ENCODE measurements at regions not wholly inside any gene's neighbourhood (a gene's known extent, or its start where the extent isn't known, plus 50 kb on each side); places are given as distances from the start of the nearest gene placed in this dataset.

- H3K4me3 ChIP-seq (ENCODE audit: low read depth, low read length): no peak overlapping the region
- TF ChIP-seq, protein P1, sequence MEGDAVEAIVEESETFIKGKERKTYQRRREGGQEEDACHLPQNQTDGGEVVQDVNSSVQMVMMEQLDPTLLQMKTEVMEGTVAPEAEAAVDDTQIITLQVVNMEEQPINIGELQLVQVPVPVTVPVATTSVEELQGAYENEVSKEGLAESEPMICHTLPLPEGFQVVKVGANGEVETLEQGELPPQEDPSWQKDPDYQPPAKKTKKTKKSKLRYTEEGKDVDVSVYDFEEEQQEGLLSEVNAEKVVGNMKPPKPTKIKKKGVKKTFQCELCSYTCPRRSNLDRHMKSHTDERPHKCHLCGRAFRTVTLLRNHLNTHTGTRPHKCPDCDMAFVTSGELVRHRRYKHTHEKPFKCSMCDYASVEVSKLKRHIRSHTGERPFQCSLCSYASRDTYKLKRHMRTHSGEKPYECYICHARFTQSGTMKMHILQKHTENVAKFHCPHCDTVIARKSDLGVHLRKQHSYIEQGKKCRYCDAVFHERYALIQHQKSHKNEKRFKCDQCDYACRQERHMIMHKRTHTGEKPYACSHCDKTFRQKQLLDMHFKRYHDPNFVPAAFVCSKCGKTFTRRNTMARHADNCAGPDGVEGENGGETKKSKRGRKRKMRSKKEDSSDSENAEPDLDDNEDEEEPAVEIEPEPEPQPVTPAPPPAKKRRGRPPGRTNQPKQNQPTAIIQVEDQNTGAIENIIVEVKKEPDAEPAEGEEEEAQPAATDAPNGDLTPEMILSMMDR (IDR thresholded peaks at IDR 0.05; ENCODE audit: insufficient read depth, low read depth, low read length, missing control alignments): no peak
- DNase-seq (ENCODE audit: low read depth): no peak
Observed at GRCh38 chr1:87834151-87834550, 505.5 kb downstream of the LMO4 start.

DNA sequence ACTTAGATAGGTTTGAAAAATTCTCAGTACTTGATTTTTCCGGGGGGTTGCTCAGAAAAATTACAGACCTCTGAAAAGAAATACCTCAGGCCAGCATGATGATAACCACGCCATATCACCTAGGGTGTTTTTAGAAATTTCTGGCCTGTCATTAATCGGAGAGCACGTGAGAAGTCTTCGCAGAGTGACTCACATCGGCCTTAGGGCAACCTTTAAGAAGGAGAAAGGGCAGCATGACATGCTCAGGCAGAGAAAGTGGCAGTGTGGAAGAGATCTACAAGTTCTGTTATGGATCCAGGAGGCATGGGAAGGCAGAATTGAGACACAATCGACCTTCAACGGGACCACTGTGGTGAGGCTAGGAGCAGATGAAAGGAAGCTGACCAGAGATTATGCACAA is 506.3 kb downstream of the LMO4 start:
- no peak overlapping the region for H3K4me3 ChIP-seq (ENCODE audit: low read depth, low read length)
- DNase-seq (ENCODE audit: low read depth): no peak
- TF ChIP-seq, protein P1 (IDR thresholded peaks at IDR 0.05; ENCODE audit: insufficient read depth, low read depth, low read length, missing control alignments): no peak

- no peak for DNase-seq (ENCODE audit: low read depth)
- TF ChIP-seq, protein P1 (IDR thresholded peaks at IDR 0.05; ENCODE audit: insufficient read depth, low read depth, low read length, missing control alignments): no peak
Observed at GRCh38 chr1:87840767-87841166, 512.1 kb downstream of the LMO4 start.

DNA sequence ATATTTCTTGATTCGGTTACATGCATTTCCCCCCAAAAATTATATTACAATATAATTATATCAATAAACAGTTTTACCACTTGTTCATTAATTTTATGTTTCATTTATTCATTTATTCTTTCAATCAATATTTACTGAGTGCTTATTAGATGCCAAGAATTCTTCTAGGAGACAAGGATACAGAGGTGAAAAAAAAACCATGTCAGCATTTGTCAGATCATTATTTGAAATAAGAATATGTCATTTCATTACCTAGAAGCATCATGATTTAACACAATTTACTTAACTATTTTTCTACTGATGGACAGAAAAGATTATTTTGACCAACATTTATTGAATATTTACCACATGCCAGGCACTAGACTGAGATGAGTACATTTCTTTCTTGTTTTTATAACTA is 512.7 kb downstream of the LMO4 start:
- H3K4me3 ChIP-seq (ENCODE audit: low read depth, low read length): no peak overlapping the region
- TF ChIP-seq, protein P1 (IDR thresholded peaks at IDR 0.05; ENCODE audit: insufficient read depth, low read depth, low read length, missing control alignments): no peak
- no peak for DNase-seq (ENCODE audit: low read depth)

More at GRCh38 chr1:87840767-87841166, 512.1 kb downstream of the LMO4 start:
- no peak overlapping the region for H3K4me3 ChIP-seq (ENCODE audit: low read depth, low read length)

DNA sequence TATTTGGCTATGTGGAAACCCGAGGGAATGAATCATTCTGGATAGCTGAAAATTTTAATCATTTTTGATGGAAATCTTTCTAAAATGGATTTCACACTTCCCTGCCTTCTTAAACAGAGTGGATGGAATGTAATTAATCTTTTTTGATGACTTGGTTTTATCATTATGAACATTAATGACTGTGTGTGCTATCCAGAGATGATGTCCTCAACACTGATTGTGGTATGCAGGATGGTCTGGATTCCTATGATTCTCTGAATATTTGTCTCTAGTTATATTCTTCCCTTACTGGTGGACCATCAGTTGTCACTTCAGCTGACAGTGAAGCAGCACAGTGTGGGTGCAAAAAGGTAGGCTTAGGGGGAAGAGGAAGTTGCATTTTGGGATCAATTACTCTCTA is 513.5 kb downstream of the LMO4 start:
- TF ChIP-seq, protein P1 (IDR thresholded peaks at IDR 0.05; ENCODE audit: insufficient read depth, low read depth, low read length, missing control alignments): no peak
- DNase-seq (ENCODE audit: low read depth): no peak
- no peak overlapping the region for H3K4me3 ChIP-seq (ENCODE audit: low read depth, low read length)

GRCh38 chr1:87844251-87844650 is 515.6 kb downstream of the LMO4 start:
- H3K4me3 ChIP-seq (ENCODE audit: low read depth, low read length): no peak overlapping the region
- TF ChIP-seq, protein P1 (IDR thresholded peaks at IDR 0.05; ENCODE audit: insufficient read depth, low read depth, low read length, missing control alignments): no peak
- DNase-seq (ENCODE audit: low read depth): no peak

- no peak for DNase-seq (ENCODE audit: low read depth)
- TF ChIP-seq, protein P1 (IDR thresholded peaks at IDR 0.05; ENCODE audit: insufficient read depth, low read depth, low read length, missing control alignments): no peak
Observed at GRCh38 chr1:87851490-87851889, 522.8 kb downstream of the LMO4 start.

More at GRCh38 chr1:87851490-87851889, 522.8 kb downstream of the LMO4 start:
- no peak overlapping the region for H3K4me3 ChIP-seq (ENCODE audit: low read depth, low read length)
